ENCODE measurements at regions not wholly inside any gene's neighbourhood (a gene's known extent, or its start where the extent isn't known, plus 50 kb on each side); places are given as distances from the start of the nearest gene placed in this dataset.

GRCh38 chr14:98910061-98910460, 361.9 kb downstream of the BCL11B start:
- Histone ChIP-seq H3K4me3 (no peak overlapping the region), H3K9ac (ENCODE audit: low read depth in 2 of 2, low read length in 2 of 2) (no peak overlapping the region), H3K27ac (no peak overlapping the region), H3K9me3 (no peaks in the 10 kb centered on the region), H3K27me3 (no peaks in the 10 kb centered on the region), H3K4me1 (no peaks in the 10 kb centered on the region), H3K36me3 (no peaks in the 10 kb centered on the region)
- TF ChIP-seq, protein P1, sequence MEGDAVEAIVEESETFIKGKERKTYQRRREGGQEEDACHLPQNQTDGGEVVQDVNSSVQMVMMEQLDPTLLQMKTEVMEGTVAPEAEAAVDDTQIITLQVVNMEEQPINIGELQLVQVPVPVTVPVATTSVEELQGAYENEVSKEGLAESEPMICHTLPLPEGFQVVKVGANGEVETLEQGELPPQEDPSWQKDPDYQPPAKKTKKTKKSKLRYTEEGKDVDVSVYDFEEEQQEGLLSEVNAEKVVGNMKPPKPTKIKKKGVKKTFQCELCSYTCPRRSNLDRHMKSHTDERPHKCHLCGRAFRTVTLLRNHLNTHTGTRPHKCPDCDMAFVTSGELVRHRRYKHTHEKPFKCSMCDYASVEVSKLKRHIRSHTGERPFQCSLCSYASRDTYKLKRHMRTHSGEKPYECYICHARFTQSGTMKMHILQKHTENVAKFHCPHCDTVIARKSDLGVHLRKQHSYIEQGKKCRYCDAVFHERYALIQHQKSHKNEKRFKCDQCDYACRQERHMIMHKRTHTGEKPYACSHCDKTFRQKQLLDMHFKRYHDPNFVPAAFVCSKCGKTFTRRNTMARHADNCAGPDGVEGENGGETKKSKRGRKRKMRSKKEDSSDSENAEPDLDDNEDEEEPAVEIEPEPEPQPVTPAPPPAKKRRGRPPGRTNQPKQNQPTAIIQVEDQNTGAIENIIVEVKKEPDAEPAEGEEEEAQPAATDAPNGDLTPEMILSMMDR (IDR thresholded peaks at IDR 0.05): no peak
- DNase-seq: no peak
- intact Hi-C loops (cut with DNase I): no loop called here

DNA sequence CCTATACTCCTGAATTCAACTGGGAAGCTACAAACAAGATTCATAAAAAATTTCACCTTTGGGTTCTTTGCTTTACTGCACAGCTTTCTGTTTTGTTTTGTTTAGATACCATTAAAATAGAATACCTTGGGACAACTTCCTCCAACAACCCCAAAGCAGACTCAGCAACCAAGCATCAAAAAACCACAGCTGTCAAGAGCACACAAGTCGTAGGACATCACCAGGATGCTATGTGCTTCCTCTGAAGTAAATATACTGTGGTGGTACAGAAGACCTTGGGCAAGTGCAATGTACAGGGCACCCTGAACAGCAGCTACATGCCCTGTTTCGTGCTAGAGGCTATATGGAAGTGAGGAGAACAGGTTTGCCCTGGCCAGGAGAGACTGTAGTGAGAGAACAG, 359.3 kb downstream of the BCL11B start:
- no peak overlapping the region for H3K9ac ChIP-seq (ENCODE audit: low read depth in 2 of 2, low read length in 2 of 2)
- DNase-seq: no peak
- intact Hi-C loops (cut with DNase I): no loop called here
- no peaks in the 10 kb centered on the region for H3K27me3 ChIP-seq
- no peaks in the 10 kb centered on the region for H3K9me3 ChIP-seq
- TF ChIP-seq, protein P1 (IDR thresholded peaks at IDR 0.05): no peak
- H3K36me3 ChIP-seq: no peaks in the 10 kb centered on the region
- H3K27ac ChIP-seq: no peak overlapping the region
- H3K4me1 ChIP-seq: no peaks in the 10 kb centered on the region
- H3K4me3 ChIP-seq: no peak overlapping the region

GRCh38 chr14:98913967-98914650, 357.9 kb downstream of the BCL11B start:
- intact Hi-C loops (cut with DNase I): no loop called here
- Histone ChIP-seq H3K9me3 (no peaks in the 10 kb centered on the region), H3K9ac (ENCODE audit: low read depth in 2 of 2, low read length in 2 of 2) (no peak overlapping the region), H3K36me3 (no peaks in the 10 kb centered on the region), H3K4me3 (no peak overlapping the region), H3K27ac (no peak overlapping the region), H3K27me3 (no peaks in the 10 kb centered on the region), H3K4me1 (no peaks in the 10 kb centered on the region)
- TF ChIP-seq, protein P1 (IDR thresholded peaks at IDR 0.05): no peak
- no peak for DNase-seq

- Histone ChIP-seq H3K27ac (no peak overlapping the region), H3K36me3 (no peaks in the 10 kb centered on the region), H3K27me3 (no peaks in the 10 kb centered on the region), H3K4me1 (no peaks in the 10 kb centered on the region), H3K9ac (ENCODE audit: low read depth in 2 of 2, low read length in 2 of 2) (no peak overlapping the region), H3K9me3 (no peaks in the 10 kb centered on the region), H3K4me3 (no peak overlapping the region)
- intact Hi-C loops (cut with DNase I): no loop called here
- DNase-seq: no peak
- TF ChIP-seq, protein P1 (IDR thresholded peaks at IDR 0.05): no peak
Measured at GRCh38 chr14:98914942-98915341, 357.1 kb downstream of the BCL11B start.

GRCh38 chr14:98915625-98916024, 356.4 kb downstream of the BCL11B start:
- Histone ChIP-seq H3K9ac (ENCODE audit: low read depth in 2 of 2, low read length in 2 of 2) (no peak overlapping the region), H3K36me3 (no peaks in the 10 kb centered on the region), H3K27ac (no peak overlapping the region), H3K9me3 (no peaks in the 10 kb centered on the region), H3K4me3 (no peak overlapping the region), H3K27me3 (no peaks in the 10 kb centered on the region), H3K4me1 (no peaks in the 10 kb centered on the region)
- TF ChIP-seq, protein P1 (IDR thresholded peaks at IDR 0.05): no peak
- DNase-seq: no peak
- intact Hi-C loops (cut with DNase I): no loop called here

All from colonic mucosa (tissue), 4 donors.